Fibroblast of skin of back (primary cell): ENCODE measurements at regions not wholly inside any gene's neighbourhood (a gene's known extent, or its start where the extent isn't known, plus 50 kb on each side); places are given as distances from the start of the nearest gene placed in this dataset.

ENCODE experiments used
- DNase-seq: peaks from one replicate; pipeline ENCODE4 v3.0.0-alpha.2; 2013

- DNase-seq: peak; percentile 75
Observed at GRCh38 chr6:2502998-2503674, 247.6 kb downstream of the MYLK4 start.

DNA sequence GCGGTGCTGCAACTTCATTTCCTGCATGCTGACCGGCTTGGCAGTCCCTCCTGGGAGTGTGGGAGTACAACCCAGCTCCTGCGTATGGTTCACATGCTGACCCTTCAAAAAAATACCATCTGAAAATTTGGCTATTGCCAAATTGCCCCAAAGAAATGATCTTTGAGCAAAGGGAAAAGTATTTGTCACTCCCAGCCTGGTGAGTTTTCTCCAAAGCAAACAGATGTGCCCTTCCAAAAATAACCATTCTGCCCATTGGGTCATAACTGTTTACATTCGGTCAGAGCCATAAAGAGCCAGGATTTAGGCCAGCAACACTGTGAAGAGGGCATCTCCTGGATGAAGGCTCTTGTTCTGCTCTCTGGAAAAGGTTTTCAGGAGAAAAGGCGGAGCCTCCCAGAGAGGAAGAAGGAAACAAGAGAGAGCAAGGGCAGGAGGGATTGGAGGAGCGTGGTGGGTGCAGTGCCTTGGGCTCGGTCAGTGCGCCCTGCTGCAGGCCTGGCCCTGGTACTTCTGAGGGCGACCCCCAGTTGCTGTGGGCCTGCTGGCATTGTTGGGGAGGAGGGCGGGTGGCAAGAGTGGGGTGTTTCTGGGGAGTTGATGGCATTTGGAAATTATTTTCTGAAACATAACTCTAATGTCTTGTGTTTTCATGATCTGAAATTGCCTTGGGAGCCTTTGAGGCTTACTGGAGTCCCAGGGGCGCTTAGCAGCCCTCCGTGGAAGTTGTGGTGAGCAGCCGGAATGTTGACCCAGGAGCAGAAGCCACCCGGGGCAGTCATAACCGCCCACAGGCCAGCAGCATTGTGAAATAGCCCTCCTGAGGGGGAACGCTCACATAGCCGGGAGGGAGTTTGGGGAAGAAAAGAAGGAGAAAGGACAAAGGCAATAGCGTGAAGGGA lies 248.4 kb downstream of the MYLK4 start:
- peak; percentile 66 for DNase-seq

GRCh38 chr6:2497922-2498623 lies 252.6 kb downstream of the MYLK4 start:
- no peak for DNase-seq

DNA sequence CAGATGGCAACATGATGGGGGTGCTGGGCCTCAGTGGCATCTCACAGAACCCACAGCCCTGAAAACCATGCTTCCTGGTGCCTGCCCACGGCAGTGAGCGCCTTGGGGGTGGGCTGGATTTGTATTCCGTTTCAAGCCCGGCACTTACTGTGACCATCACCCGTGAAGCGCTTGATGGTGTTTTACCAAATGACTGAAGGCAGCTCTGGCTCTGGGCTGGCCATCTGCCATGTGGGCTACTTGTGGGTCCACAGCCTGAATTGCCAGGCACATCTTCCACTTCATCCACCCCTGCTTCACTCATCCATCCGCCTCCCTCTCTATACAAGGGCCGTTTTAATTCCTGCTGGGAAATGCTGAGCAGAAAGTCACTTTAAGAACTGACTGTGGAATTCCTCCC lies 250.9 kb upstream of the GMDS start:
- DNase-seq: no peak

DNA sequence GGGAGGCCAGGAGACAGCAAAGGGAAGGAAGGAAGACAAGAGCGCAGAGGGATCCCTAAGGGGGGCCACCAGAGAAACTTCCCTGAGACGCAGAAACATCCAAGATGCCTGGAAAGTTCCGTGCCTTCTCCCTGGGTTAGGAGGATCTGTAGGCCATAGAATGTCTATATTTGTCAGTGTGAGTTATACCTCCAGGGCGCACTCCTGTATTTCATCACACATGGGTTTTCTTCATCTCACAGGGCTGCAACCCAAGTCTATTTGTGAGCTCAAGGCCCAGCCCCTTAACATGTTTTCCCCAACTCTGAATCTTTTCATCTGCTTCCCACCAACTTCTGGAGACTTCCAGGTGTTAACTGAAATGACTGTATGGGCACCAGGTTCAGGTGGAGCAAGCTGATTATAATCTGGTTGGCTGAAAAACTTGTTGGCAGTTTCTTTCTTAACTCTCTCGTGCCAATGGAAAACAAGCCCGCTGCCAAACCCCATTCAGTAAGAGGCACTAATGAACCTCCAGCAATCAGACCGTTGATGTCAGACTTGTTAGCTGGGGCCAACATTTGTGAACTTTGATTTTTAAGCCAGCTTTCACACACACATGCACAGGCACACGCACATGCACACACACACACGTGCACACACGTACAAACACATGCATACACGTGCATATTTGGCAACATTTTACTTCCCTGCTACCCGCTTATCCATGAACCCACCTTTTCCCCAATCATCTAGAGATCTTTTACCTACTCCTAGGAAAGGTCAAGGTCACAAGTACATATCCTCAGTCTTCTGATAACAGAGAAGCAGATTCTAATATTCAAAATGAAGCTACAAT lies 247.5 kb upstream of the GMDS start:
- DNase-seq: no peak

- no peak for DNase-seq
Observed at GRCh38 chr6:2491137-2491536, 245.7 kb upstream of the GMDS start.

- DNase-seq: no peak
Observed at GRCh38 chr6:2488578-2488977, 243.2 kb upstream of the GMDS start.

GRCh38 chr6:2485116-2485515 lies 239.7 kb upstream of the GMDS start:
- no peak for DNase-seq

DNA sequence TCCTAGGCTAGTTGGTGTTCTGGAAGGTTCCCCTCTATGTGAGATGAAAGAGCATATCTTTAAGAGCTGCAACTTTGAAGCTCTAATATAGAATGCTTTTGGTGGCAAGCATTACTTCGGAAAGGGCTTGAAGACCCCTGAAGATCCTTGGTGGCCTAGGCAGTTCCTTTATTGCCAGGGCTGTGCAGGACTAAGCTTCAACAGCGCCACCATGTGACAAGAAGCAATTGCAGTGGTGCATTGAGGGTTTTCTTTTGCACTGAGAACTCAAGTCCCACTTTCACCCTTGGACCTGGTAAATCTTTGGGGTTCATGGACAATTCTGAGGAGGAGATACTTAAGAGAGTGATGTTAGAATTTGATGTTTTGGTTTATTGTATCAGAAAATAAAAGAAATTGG lies 237.4 kb upstream of the GMDS start:
- DNase-seq: no peak

GRCh38 chr6:2481307-2481706 lies 235.9 kb upstream of the GMDS start:
- no peak for DNase-seq

DNA sequence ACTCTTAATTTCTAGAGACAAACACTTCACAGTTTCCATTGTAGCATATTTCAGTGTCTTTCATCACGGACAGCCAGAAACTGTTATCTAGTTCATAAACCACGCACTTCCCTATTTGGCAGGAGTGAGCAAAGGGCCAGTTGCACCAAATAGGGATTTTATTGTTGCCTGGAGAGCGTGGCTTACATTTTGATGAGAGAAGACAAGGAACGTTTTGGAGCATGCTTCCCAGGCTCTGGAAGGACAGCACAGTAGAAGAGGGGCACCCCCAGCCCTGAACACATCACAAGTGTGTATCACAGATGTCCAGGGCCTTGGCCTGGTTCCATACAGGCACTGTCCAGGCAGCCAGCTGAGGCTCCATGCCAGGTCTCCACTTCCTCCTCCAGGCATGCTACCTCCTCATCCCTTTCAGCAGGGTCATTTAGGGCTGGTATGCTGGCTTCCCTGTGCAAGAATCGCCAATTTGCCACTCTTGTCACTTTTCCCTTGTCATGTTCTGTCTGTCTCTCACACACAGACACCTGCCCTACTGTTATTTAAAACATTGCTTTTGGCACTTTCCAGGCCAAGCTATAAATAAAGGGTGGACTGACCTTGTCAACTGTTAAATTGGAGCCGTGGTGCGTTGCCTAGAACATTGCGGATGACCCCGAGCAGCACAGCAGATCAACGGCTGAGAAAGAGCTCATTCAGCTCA lies 235.0 kb upstream of the GMDS start:
- no peak for DNase-seq

DNA sequence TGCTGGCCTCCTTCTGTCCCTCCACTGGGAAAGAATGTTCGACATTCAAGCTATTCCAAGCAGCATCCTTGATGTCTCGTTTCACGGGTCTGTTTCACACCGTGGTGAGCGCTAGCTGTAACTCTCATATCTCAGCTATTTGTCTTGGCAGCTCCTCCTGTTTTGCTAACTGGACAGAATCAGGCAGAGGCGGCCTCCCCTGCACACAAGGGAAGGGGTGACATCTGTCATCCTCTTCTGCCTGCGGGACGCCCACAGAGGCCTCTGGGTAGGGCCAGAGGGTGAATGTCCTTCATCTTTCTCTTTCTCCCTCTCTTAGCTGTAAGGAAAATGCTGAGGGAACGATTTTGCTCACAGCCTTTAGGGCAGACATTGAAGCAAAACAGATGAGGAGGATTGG lies 232.8 kb upstream of the GMDS start:
- peak; percentile 97 for DNase-seq

DNA sequence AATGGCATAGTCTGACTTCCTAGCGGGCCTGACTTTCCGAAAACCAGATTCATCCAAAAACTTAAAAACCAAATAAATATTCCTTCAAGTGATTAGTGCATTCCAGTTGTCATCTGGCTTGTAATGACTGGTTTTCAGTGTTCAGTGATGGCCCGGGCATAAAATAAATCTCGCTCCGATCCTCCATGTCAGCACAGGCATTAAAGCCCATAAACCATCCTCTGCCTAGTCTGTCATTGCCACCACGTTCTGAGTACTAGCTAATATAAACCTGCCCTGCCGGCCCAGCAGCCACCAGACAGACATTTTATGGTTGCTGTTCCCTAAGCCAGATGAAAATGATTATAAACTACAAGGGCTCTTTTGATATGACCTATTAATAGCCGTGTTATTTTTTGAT lies 232.3 kb upstream of the GMDS start:
- DNase-seq: peak; percentile 42

- peak; percentile 67 for DNase-seq
Observed at GRCh38 chr6:2477250-2477649, 231.8 kb upstream of the GMDS start.

DNA sequence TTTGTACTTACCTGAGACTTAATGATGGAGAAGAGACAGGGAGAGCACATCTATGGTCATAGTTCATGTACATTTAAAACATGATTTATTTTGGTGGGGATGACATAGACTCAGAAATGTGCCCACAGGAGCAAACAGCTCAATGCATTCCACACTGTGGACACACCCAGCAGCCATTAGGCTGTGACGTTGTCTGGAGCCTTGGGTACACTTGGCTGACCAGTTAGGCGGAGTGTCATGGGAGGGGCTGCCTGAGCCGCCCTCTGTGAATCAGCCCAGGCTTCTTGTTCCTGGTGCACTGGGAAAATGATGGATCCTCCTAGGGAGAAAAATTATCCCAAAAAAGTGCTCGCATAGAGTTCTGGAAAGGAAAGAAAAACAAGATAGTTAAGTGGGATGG lies 231.0 kb upstream of the GMDS start:
- peak; percentile 86 for DNase-seq

DNA sequence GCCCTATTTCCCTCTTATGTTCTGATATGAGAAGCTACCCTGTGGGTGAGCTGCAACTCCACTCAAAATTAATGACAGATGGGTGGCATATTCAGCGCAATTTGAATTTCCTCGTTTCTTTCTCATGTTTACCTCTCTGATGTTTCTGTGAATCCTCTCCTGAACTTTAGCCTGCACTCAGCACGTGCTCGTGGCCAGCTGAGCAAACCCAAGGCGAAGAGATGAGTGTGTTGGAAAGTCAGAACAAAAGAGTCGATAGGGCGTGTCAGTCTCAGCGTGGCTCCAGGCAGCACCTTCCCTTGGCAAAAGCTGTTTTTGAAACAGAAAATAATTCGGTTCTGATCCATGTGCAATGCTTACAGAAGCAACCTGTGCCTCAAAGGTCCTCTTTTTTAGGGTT lies 226.1 kb upstream of the GMDS start:
- DNase-seq: no peak

GRCh38 chr6:2469428-2469827 lies 224.0 kb upstream of the GMDS start:
- no peak for DNase-seq

- DNase-seq: peak; percentile 38
Observed at GRCh38 chr6:2468601-2468955, 223.2 kb upstream of the GMDS start.

DNA sequence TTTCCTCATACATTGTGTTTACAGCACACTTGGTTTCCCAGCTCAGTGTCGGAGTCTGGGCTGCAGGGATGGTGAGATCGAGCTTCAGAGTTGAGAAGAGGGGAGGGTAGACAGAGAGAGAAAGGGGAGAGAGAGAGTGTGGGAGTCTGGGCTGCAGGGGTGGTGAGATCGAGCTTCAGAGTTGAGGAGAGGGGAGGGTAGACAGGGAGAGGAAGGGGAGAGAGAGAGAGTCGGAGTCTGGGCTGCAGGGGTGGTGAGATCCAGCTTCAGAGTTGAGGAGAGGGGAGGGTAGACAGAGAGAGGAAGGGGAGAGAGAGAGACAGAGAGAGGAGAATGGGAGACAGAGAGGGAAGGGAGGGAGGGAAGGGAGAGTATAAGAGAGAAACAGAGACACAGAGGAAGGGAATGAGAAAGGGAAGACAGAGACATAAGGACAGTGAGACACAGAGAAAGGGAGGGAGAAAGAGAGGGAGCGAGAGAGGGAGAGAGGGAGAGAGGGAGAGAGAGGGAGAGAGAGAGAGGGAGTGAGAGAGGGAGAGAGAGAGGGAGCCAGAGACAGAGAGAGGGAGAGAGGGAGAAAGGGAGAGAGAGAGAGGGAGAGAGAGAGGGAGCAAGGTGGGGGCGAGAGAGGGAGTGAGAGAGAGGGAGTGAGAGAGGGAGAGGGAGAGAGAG lies 222.7 kb upstream of the GMDS start:
- no peak for DNase-seq

- DNase-seq: no peak
Observed at GRCh38 chr6:2465336-2465735, 219.9 kb upstream of the GMDS start.

- no peak for DNase-seq
Observed at GRCh38 chr6:2464641-2465040, 219.2 kb upstream of the GMDS start.
